Sciatic nerve (tissue), 2 donors: ENCODE measurements at regions not wholly inside any gene's neighbourhood (a gene's known extent, or its start where the extent isn't known, plus 50 kb on each side); places are given as distances from the start of the nearest gene placed in this dataset.

Experiments used
- ATAC-seq: fragments of 200-7000 bp; cut with Tn5 transposase; one replicate; pipeline ENCODE4 v1.9.1; 2020; ENCODE audit warnings: mild to moderate bottlenecking, moderate library complexity
- DNase-seq: peaks from one replicate; pipeline ENCODE4 v3.0.0-alpha.2; 2020; ENCODE audit warnings: low spot score
- intact Hi-C: fragments of 100-400 bp; cut with DNase I; formaldehyde crosslinking; loops from one replicate; pipeline ENCODE4 v1.14.2; 2022
- donor health status: DM: no; HTN: no; CAD: no.
- donor health status: DM: no; HTN: no; CAD: no.

GRCh38 chr18:7393080-7393479 lies 162.2 kb downstream of the LRRC30 start:
- ATAC-seq, result no peak
- intact Hi-C loops, result no loop called here
- no peak for DNase-seq

- no peak for DNase-seq
- intact Hi-C loops, result no loop called here
Observed at GRCh38 chr18:7394050-7394659, 163.3 kb downstream of the LRRC30 start.

GRCh38 chr18:7395566-7395965 lies 164.7 kb downstream of the LRRC30 start:
- DNase-seq (no peak), ATAC-seq (no peak)
- intact Hi-C loops, result no loop called here

More at GRCh38 chr18:7394050-7394659, 163.3 kb downstream of the LRRC30 start:
- no peak for ATAC-seq

GRCh38 chr18:7413906-7414305 lies 153.2 kb upstream of the PTPRM start:
- intact Hi-C loops, result no loop called here
- DNase-seq (no peak), ATAC-seq (no peak)

GRCh38 chr18:7414459-7414858 lies 152.7 kb upstream of the PTPRM start:
- intact Hi-C loops, result no loop called here
- no peak for DNase-seq
- ATAC-seq, result peak; percentile 91

- intact Hi-C loops, result no loop called here
- peak; percentile 75 for ATAC-seq
- no peak for DNase-seq
Observed at GRCh38 chr18:7415081-7415894, 151.8 kb upstream of the PTPRM start.

GRCh38 chr18:7417727-7418126 lies 149.4 kb upstream of the PTPRM start:
- intact Hi-C loops, result no loop called here
- DNase-seq (no peak), ATAC-seq (no peak)

GRCh38 chr18:7429831-7430230 lies 137.3 kb upstream of the PTPRM start:
- DNase-seq (no peak), ATAC-seq (no peak)
- intact Hi-C loops, result no loop called here

GRCh38 chr18:7436166-7436565 lies 130.9 kb upstream of the PTPRM start:
- DNase-seq, result no peak
- intact Hi-C loops, result no loop called here
- ATAC-seq, result no peak

- intact Hi-C loops, result no loop called here
- ATAC-seq, result no peak
- no peak for DNase-seq
Observed at GRCh38 chr18:7437870-7438269, 129.2 kb upstream of the PTPRM start.

GRCh38 chr18:7438646-7439045 lies 128.5 kb upstream of the PTPRM start:
- ATAC-seq, result no peak
- intact Hi-C loops, result no loop called here
- no peak for DNase-seq

GRCh38 chr18:7447318-7448028 lies 119.6 kb upstream of the PTPRM start:
- ATAC-seq (no peak), DNase-seq (no peak)
- intact Hi-C loops, result no loop called here

- intact Hi-C loops, result no loop called here
- DNase-seq (no peak), ATAC-seq (no peak)
Observed at GRCh38 chr18:7452331-7452730, 114.8 kb upstream of the PTPRM start.

GRCh38 chr18:7454429-7454828 lies 112.7 kb upstream of the PTPRM start:
- intact Hi-C loops, result no loop called here
- DNase-seq (no peak), ATAC-seq (no peak)

GRCh38 chr18:7456376-7456775 lies 110.7 kb upstream of the PTPRM start:
- intact Hi-C loops, result no loop called here
- DNase-seq, result no peak
- ATAC-seq, result no peak

GRCh38 chr18:7457262-7457661 lies 109.9 kb upstream of the PTPRM start:
- no peak for DNase-seq
- intact Hi-C loops, result no loop called here
- no peak for ATAC-seq

- DNase-seq, result no peak
- no peak for ATAC-seq
- intact Hi-C loops, result no loop called here
Observed at GRCh38 chr18:7458884-7459283, 108.2 kb upstream of the PTPRM start.

- DNase-seq, result no peak
- peak; percentile 76 for ATAC-seq
- intact Hi-C loops, result no loop called here
Observed at GRCh38 chr18:7459851-7460770, 107.0 kb upstream of the PTPRM start.
